Nephron progenitor cell (in vitro differentiated cells): ENCODE measurements at regions not wholly inside any gene's neighbourhood (a gene's known extent, or its start where the extent isn't known, plus 50 kb on each side); places are given as distances from the start of the nearest gene placed in this dataset.
A peak's percentile ranks its signal among the peaks of the same experiment; 100 is the strongest.
"Not testable (repeated sequence)": the region's sequence is repeated elsewhere in the genome, so short reads cannot be mapped to it uniquely, and the experiment has no call there.

Experiments used
- DNase-seq: peaks from one replicate; pipeline ENCODE4 v3.0.0; 2021
- H3K27ac Mint-ChIP-seq: 2 replicates; pipeline ENCODE4 v1.8.0; 2021; ENCODE audit warnings: mild to moderate bottlenecking, moderate library complexity, mixed read lengths
- H3K27me3 Mint-ChIP-seq: 2 replicates; pipeline ENCODE4 v1.8.0; 2021; ENCODE audit warnings: mild to moderate bottlenecking, low read depth, mixed read lengths; ENCODE audit not compliant: poor library complexity
- H3K36me3 Mint-ChIP-seq: 2 replicates; pipeline ENCODE4 v1.8.0; 2021; ENCODE audit warnings: low read depth, mixed read lengths
- H3K4me1 Mint-ChIP-seq: 2 replicates; pipeline ENCODE4 v1.8.0; 2021; ENCODE audit warnings: mixed read lengths
- H3K4me3 Mint-ChIP-seq: 2 replicates; pipeline ENCODE4 v1.8.0; 2021; ENCODE audit warnings: mild to moderate bottlenecking, moderate library complexity, mixed read lengths
- H3K9me3 Mint-ChIP-seq: 2 replicates; pipeline ENCODE4 v1.8.0; 2021; ENCODE audit warnings: mild to moderate bottlenecking, moderate library complexity, mixed read lengths
- TF ChIP-seq, protein P1 (sequence below): fragments of 200-600 bp; sonication (generic); IDR thresholded peaks from 2 replicates; pipeline ENCODE4 v1.5.0; 2021; ENCODE audit warnings: antibody characterized with exemption

DNA sequence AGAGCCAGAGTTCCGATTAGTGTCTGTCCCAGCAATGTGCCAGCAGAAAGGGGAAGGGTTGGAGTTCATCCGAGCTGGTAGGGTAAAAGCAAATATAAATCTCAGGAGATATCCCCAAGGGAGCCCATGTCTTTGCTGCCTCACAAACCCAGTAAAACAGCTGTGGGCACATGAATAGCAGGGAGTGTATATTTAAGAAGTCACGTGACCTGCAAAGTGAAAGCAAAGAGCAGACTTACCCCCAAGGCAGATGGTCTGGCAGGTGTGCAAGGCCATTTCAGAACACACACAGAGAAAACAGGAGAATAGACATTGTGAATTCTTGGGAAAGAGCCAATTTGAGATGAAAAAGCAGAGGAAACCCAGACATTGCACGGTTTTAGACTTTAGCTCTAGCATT, 653.4 kb downstream of the TGIF2LX start:
- H3K4me1 Mint-ChIP-seq, H3K36me3 Mint-ChIP-seq, DNase-seq, H3K9me3 Mint-ChIP-seq, H3K27ac Mint-ChIP-seq, H3K27me3 Mint-ChIP-seq, H3K4me3 Mint-ChIP-seq: not testable (repeated sequence)

DNA sequence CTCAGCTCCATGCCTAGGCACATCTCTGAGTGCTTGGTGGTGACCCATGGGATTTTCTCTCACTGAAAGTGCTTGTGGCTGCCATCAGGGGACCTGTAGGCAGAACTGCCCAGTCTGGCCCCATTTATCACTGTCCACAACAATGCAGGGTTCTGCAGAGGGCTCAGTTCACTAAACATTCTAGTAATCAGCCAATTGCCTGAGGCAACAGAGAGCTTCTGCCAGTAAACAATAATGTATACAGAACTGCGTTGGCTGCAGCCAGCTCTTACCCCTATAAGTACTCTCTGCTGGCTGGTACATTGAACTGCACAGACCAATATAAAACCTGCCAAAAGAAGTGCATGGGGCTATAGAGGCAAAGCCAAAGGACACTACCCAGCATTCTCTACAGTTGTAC, 680.2 kb downstream of the TGIF2LX start:
- not testable (repeated sequence) for DNase-seq, H3K4me1 Mint-ChIP-seq, H3K27ac Mint-ChIP-seq, H3K36me3 Mint-ChIP-seq, H3K4me3 Mint-ChIP-seq, H3K9me3 Mint-ChIP-seq, H3K27me3 Mint-ChIP-seq

DNA sequence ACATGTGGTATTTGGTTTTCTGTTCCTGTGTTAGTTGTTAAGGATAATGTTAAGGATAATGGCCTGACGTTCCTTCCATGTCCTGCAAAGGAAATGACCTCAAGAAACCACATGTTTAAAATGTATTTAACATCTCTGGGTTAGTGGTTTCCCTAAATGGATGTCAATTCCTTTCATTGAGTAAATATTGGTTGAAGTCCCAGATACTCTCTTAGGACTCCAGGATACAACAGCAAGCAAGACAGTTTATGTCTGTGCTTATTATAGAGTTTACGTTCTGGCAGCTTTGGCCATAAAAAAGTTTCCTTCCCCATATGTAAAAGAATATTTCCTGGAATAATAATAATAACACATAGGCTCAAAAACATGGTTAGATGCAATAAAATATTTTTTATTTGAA, 684.0 kb downstream of the TGIF2LX start:
- H3K9me3 Mint-ChIP-seq, DNase-seq, H3K27ac Mint-ChIP-seq, H3K36me3 Mint-ChIP-seq, H3K27me3 Mint-ChIP-seq, H3K4me3 Mint-ChIP-seq, H3K4me1 Mint-ChIP-seq: not testable (repeated sequence)

DNA sequence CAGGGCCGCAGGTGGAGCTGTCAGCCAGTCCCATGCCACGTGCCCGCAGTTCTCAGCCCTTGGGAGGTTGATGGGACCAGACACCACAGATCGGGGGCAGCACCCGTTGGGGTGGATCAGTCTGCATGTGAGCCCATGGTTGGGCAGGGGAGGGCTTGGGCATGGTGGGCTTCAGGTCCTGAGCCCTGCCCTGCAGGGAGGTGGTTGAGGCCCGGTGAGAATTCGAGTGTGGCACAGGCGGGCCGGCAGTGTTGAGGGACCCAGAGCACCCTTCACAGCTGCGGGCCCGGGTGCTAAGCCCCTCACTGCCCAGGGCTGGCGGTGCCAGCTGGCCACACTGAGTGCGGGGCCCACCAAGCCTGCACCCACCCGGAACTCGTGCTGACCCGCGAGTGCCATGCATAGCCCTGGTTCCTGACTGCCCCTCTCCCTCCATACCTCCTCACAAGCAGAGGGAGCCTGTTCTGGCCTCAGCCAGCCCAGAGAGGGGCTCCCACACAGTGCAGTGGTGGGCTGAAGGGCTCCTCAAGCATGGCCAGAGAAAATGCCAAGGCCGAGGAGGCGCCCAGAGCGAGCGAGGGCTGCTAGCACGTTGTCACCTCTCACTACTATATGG, 696.1 kb downstream of the TGIF2LX start:
- Mint-ChIP-seq H3K4me3 (no peak overlapping the region), H3K4me1 (no peaks in the 10 kb centered on the region), H3K27me3 (no peaks in the 10 kb centered on the region), H3K9me3 (no peaks in the 10 kb centered on the region), H3K27ac (no peak overlapping the region), H3K36me3 (no peaks in the 10 kb centered on the region)
- no peak for DNase-seq
- TF ChIP-seq, protein P1, sequence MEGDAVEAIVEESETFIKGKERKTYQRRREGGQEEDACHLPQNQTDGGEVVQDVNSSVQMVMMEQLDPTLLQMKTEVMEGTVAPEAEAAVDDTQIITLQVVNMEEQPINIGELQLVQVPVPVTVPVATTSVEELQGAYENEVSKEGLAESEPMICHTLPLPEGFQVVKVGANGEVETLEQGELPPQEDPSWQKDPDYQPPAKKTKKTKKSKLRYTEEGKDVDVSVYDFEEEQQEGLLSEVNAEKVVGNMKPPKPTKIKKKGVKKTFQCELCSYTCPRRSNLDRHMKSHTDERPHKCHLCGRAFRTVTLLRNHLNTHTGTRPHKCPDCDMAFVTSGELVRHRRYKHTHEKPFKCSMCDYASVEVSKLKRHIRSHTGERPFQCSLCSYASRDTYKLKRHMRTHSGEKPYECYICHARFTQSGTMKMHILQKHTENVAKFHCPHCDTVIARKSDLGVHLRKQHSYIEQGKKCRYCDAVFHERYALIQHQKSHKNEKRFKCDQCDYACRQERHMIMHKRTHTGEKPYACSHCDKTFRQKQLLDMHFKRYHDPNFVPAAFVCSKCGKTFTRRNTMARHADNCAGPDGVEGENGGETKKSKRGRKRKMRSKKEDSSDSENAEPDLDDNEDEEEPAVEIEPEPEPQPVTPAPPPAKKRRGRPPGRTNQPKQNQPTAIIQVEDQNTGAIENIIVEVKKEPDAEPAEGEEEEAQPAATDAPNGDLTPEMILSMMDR, result no peak

DNA sequence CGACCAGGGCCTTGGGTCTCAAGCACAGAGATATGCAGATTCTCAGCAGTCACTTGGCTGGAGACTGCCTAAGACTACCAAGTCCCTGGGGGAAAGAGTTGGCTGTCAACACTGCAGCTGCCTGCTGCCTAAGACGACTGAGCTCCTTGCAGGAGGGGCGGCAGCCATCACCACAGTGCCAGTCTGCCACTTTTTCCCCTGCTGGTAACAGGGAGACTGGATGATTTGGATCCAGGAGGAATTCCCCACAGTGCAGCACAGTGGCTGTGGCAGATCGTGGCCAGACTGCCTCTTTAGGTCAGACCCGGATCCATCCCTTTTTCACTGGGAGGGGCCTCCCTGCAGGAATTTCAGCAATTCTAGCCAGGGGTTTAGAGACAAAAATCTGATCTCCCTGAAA, 743.5 kb downstream of the TGIF2LX start:
- H3K4me3 Mint-ChIP-seq, H3K36me3 Mint-ChIP-seq, H3K27me3 Mint-ChIP-seq: not testable (repeated sequence)
- Mint-ChIP-seq H3K4me1 (peaks cover 11% of the 10 kb centered on the region), H3K9me3 (peaks cover 21% of the 10 kb centered on the region), H3K27ac (peak overlapping the region; percentile 61)
- DNase-seq, result peak; percentile 28

DNA sequence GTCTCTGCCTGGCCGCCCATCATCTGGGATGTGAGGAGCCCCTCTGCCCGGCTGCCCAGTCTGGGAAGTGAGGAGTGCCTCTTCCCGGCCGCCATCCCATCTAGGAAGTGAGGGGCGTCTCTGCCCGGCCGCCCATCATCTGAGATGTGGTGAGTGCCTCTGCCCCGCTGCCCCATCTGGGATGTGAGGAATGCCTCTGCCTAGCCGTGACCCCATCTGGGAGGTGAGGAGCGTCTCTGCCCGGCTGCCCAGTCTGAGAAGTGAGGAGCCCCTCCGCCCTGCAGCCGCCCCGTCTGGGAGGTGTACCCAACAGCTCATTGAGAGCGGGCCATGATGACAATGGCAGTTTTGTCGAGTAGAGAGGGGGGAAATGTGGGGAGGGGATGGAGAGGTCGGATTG, 721.1 kb upstream of the PABPC5 start:
- H3K36me3 Mint-ChIP-seq, H3K27me3 Mint-ChIP-seq, H3K4me3 Mint-ChIP-seq, DNase-seq, H3K4me1 Mint-ChIP-seq, H3K27ac Mint-ChIP-seq: not testable (repeated sequence)
- peaks cover 10% of the 10 kb centered on the region for H3K9me3 Mint-ChIP-seq

DNA sequence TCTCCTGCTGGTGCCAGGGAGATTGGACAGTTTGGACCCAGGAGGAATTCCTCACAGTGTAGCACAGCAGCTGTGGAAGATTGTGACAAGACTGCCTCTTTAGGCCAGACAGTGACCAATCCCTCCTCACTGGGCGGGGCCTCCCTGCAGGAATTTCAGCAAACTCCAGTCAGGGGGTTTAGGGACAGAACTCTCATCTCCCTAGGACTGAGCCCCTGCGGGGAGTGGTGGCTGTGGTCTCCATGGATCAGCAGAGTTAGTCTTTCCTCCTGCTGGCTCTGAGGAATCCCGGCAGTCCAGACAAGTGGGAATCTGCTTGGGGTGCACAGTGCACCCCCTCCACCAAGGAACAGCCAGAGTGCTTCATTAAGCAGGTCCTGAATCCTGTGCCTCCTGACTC, 697.1 kb upstream of the PABPC5 start:
- H3K9me3 Mint-ChIP-seq, H3K36me3 Mint-ChIP-seq, H3K4me1 Mint-ChIP-seq, H3K27ac Mint-ChIP-seq, H3K27me3 Mint-ChIP-seq, H3K4me3 Mint-ChIP-seq, DNase-seq: not testable (repeated sequence)

DNA sequence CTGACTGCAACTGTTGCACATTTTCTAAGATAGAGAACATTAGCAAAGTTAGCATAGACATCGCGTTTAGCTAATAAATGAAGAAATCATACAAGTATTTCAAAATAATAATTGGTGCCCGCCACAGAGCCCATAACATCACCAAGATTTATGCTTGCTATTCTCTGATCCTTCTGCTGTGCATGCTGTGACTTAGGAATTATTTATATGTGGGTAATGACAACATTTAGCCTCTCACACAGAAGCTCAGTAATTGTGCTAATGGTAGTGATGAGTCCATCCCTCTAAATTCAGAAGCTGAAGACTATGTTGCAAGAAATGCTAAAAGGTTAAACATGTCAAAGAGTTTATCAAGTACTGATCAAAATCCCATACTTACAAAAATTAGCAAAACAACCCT, 677.0 kb upstream of the PABPC5 start:
- H3K36me3 Mint-ChIP-seq, H3K27me3 Mint-ChIP-seq, H3K4me1 Mint-ChIP-seq, DNase-seq, H3K9me3 Mint-ChIP-seq, H3K27ac Mint-ChIP-seq, H3K4me3 Mint-ChIP-seq: not testable (repeated sequence)

DNA sequence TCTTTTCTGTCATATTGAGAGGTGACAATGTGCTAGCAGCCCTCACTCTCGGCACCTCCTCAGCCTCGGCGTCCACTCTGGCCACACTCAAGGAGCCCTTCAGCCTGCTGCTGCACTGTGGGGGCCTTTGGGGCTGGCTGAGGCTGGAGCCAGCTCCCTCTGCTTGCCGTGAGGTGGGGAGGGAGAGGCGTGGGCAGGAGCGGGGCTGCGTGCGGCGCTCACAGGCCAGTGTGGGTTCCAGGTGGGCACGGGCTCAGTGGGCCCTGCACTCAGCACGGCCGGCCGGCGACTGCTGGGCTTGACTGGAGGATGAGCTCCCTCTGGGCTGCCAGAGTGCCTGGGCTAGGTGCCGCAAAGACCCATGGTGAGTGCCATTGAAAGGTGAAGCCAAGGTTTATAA, 669.2 kb upstream of the PABPC5 start:
- H3K4me3 Mint-ChIP-seq, H3K27ac Mint-ChIP-seq, H3K9me3 Mint-ChIP-seq, DNase-seq, H3K27me3 Mint-ChIP-seq, H3K4me1 Mint-ChIP-seq, H3K36me3 Mint-ChIP-seq: not testable (repeated sequence)

DNA sequence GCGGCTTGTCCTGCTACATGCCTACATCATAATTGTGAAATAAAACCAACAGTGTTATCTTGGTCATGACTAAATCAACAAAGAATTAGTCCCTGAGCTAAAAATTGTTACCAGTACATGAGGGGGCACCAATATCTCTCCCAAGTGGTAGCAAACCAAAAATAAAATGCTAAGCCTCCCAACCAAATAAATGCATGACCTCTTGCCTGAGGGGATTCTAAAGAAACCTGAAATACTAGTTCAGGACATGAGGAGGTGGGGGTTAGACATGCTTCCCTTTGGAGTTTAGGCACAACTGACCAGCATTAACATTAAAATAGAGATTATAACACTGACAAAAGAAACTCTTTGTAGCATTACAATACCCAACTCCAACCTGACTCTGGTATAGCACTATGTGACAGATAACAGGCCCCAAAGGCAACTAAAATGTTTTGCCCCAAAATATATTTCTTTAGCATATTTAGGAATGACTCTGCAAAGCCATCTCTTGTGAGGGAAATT, 654.3 kb upstream of the PABPC5 start:
- H3K36me3 Mint-ChIP-seq, H3K27ac Mint-ChIP-seq, H3K27me3 Mint-ChIP-seq, H3K9me3 Mint-ChIP-seq, H3K4me3 Mint-ChIP-seq, DNase-seq, H3K4me1 Mint-ChIP-seq: not testable (repeated sequence)
